ENCODE measurements at regions not wholly inside any gene's neighbourhood (a gene's known extent, or its start where the extent isn't known, plus 50 kb on each side); places are given as distances from the start of the nearest gene placed in this dataset.

DNA sequence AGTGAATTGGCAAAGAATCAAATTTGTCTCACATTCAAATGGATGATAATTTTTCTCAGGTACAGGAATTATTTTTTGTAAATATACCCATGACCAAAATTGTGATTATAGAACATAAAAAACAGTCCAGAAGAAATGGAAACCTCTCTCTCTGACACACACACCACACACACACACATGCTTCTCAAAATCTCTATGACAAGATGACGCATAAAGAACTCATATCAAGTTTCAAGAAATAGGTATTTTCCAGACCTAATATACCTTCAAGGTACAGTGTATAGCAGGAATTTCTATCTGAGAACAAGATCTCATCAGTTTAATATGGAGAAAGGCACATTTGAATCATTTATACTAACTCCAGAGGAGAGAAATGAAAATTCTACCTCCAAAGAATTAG, 1069.1 kb upstream of the ALCAM start:
- TF ChIP-seq, protein P1, sequence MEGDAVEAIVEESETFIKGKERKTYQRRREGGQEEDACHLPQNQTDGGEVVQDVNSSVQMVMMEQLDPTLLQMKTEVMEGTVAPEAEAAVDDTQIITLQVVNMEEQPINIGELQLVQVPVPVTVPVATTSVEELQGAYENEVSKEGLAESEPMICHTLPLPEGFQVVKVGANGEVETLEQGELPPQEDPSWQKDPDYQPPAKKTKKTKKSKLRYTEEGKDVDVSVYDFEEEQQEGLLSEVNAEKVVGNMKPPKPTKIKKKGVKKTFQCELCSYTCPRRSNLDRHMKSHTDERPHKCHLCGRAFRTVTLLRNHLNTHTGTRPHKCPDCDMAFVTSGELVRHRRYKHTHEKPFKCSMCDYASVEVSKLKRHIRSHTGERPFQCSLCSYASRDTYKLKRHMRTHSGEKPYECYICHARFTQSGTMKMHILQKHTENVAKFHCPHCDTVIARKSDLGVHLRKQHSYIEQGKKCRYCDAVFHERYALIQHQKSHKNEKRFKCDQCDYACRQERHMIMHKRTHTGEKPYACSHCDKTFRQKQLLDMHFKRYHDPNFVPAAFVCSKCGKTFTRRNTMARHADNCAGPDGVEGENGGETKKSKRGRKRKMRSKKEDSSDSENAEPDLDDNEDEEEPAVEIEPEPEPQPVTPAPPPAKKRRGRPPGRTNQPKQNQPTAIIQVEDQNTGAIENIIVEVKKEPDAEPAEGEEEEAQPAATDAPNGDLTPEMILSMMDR (IDR thresholded peaks at IDR 0.05; ENCODE audit: low read length), result no peak
- TF ChIP-seq EZH2phosphoT487 (IDR thresholded peaks at IDR 0.05; ENCODE audit: low read length), result no peak
- TF ChIP-seq EZH2 (optimal IDR thresholded peaks at IDR 0.05; ENCODE audit: low read depth, low read length), result no peak

All from MM.1S (cell line).